ENCODE measurements at regions not wholly inside any gene's neighbourhood (a gene's known extent, or its start where the extent isn't known, plus 50 kb on each side); places are given as distances from the start of the nearest gene placed in this dataset.

- no peak overlapping the region for H3K27ac ChIP-seq (ENCODE audit: poor library complexity, severe bottlenecking)
- no peaks in the 10 kb centered on the region for H3K27me3 ChIP-seq (ENCODE audit: insufficient read depth, poor library complexity, severe bottlenecking)
- H3K4me1 ChIP-seq (ENCODE audit: insufficient read depth, poor library complexity, severe bottlenecking), result peaks cover 13% of the 10 kb centered on the region
- H3K4me3 ChIP-seq (ENCODE audit: severe bottlenecking), result no peak overlapping the region
- no peaks in the 10 kb centered on the region for H3K9me3 ChIP-seq (ENCODE audit: severe bottlenecking)
- no peaks in the 10 kb centered on the region for H3K36me3 ChIP-seq (ENCODE audit: low read depth)
- no peak for TF ChIP-seq CTCF (IDR thresholded peaks at IDR 0.05; ENCODE audit: poor library complexity, severe bottlenecking)
- ATAC-seq (ENCODE audit: low read depth) (no peak), DNase-seq (ENCODE audit: low spot score) (no peak)
Observed at GRCh38 chr13:106109391-106109791, 426.1 kb downstream of the EFNB2 start.

GRCh38 chr13:106108346-106108745 is 427.1 kb downstream of the EFNB2 start:
- H3K4me1 ChIP-seq (ENCODE audit: insufficient read depth, poor library complexity, severe bottlenecking), result peaks cover 23% of the 10 kb centered on the region
- no peaks in the 10 kb centered on the region for H3K9me3 ChIP-seq (ENCODE audit: severe bottlenecking)
- no peaks in the 10 kb centered on the region for H3K36me3 ChIP-seq (ENCODE audit: low read depth)
- H3K4me3 ChIP-seq (ENCODE audit: severe bottlenecking), result no peak overlapping the region
- ATAC-seq (ENCODE audit: low read depth) (no peak), DNase-seq (ENCODE audit: low spot score) (no peak)
- no peak overlapping the region for H3K27ac ChIP-seq (ENCODE audit: poor library complexity, severe bottlenecking)
- TF ChIP-seq CTCF (IDR thresholded peaks at IDR 0.05; ENCODE audit: poor library complexity, severe bottlenecking), result no peak
- H3K27me3 ChIP-seq (ENCODE audit: insufficient read depth, poor library complexity, severe bottlenecking), result no peaks in the 10 kb centered on the region

- H3K4me3 ChIP-seq (ENCODE audit: severe bottlenecking), result no peak overlapping the region
- no peaks in the 10 kb centered on the region for H3K36me3 ChIP-seq (ENCODE audit: low read depth)
- no peaks in the 10 kb centered on the region for H3K27me3 ChIP-seq (ENCODE audit: insufficient read depth, poor library complexity, severe bottlenecking)
- no peak for TF ChIP-seq CTCF (IDR thresholded peaks at IDR 0.05; ENCODE audit: poor library complexity, severe bottlenecking)
- peaks cover 26% of the 10 kb centered on the region for H3K4me1 ChIP-seq (ENCODE audit: insufficient read depth, poor library complexity, severe bottlenecking)
- no peaks in the 10 kb centered on the region for H3K9me3 ChIP-seq (ENCODE audit: severe bottlenecking)
- ATAC-seq (ENCODE audit: low read depth), result no peak
- DNase-seq (ENCODE audit: low spot score), result no peak
- H3K27ac ChIP-seq (ENCODE audit: poor library complexity, severe bottlenecking), result no peak overlapping the region
Observed at GRCh38 chr13:106107061-106107460, 428.4 kb downstream of the EFNB2 start.

GRCh38 chr13:106105153-106105552 is 430.3 kb downstream of the EFNB2 start:
- Histone ChIP-seq H3K4me3 (ENCODE audit: severe bottlenecking) (no peak overlapping the region), H3K27me3 (ENCODE audit: insufficient read depth, poor library complexity, severe bottlenecking) (no peaks in the 10 kb centered on the region), H3K27ac (ENCODE audit: poor library complexity, severe bottlenecking) (peak overlapping the region; percentile 97), H3K9me3 (ENCODE audit: severe bottlenecking) (no peaks in the 10 kb centered on the region), H3K36me3 (ENCODE audit: low read depth) (no peaks in the 10 kb centered on the region), H3K4me1 (ENCODE audit: insufficient read depth, poor library complexity, severe bottlenecking) (peaks cover 29% of the 10 kb centered on the region)
- DNase-seq (ENCODE audit: low spot score), result no peak
- no peak for ATAC-seq (ENCODE audit: low read depth)
- no peak for TF ChIP-seq CTCF (IDR thresholded peaks at IDR 0.05; ENCODE audit: poor library complexity, severe bottlenecking)

- Histone ChIP-seq H3K4me3 (ENCODE audit: severe bottlenecking) (no peak overlapping the region), H3K27me3 (ENCODE audit: insufficient read depth, poor library complexity, severe bottlenecking) (no peaks in the 10 kb centered on the region), H3K36me3 (ENCODE audit: low read depth) (no peaks in the 10 kb centered on the region), H3K4me1 (ENCODE audit: insufficient read depth, poor library complexity, severe bottlenecking) (peaks cover 35% of the 10 kb centered on the region), H3K9me3 (ENCODE audit: severe bottlenecking) (no peaks in the 10 kb centered on the region), H3K27ac (ENCODE audit: poor library complexity, severe bottlenecking) (peak overlapping the region; percentile 97)
- TF ChIP-seq CTCF (IDR thresholded peaks at IDR 0.05; ENCODE audit: poor library complexity, severe bottlenecking), result no peak
- DNase-seq (ENCODE audit: low spot score), result peak; percentile 81
- ATAC-seq (ENCODE audit: low read depth), result peak; percentile 92
Observed at GRCh38 chr13:106104281-106104901, 431.1 kb downstream of the EFNB2 start.

Data from RWPE2 (cell line).